MCF 10A (cell line): ENCODE measurements at regions not wholly inside any gene's neighbourhood (a gene's known extent, or its start where the extent isn't known, plus 50 kb on each side); places are given as distances from the start of the nearest gene placed in this dataset.

Experiments
- BruUV-seq: library from RNA; stranded (reverse); fragments of 400-500 nt; replicated peaks from 2 replicates; lab custom pipeline; 2021; lab: Mats Ljungman, UMichigan
- CTCF ChIA-PET: fragments of 300-600 bp; sonication (Branson Sonifier 250); formaldehyde crosslinking; extraction: SDS; loops from one replicate; lab custom pipeline; 2021; ENCODE audit warnings: antibody characterized with exemption, inconsistent platforms; lab: Yijun Ruan, JAX
- POLR2A ChIA-PET: fragments of 300-600, 350-650 bp; sonication (Branson Sonifier 250); formaldehyde crosslinking; extraction: SDS; loops from one replicate; lab custom pipeline; 2020; ENCODE audit warnings: antibody characterized with exemption, inconsistent platforms; lab: Yijun Ruan, JAX
- DNase-seq: peaks from one replicate; pipeline ENCODE4 v3.0.0-alpha.2; 2018; ENCODE audit not compliant: unreplicated experiment
- H3K27ac Mint-ChIP-seq: one replicate; pipeline ENCODE4 v1.8.0; 2022; ENCODE audit warnings: mild to moderate bottlenecking, low read depth, mixed read lengths; ENCODE audit not compliant: unreplicated experiment
- H3K27me3 Mint-ChIP-seq: one replicate; pipeline ENCODE4 v1.8.0; 2022; ENCODE audit warnings: mixed read lengths; ENCODE audit not compliant: insufficient read depth, unreplicated experiment
- H3K36me3 Mint-ChIP-seq: one replicate; pipeline ENCODE4 v1.8.0; 2022; ENCODE audit warnings: mild to moderate bottlenecking, moderate library complexity, mixed read lengths; ENCODE audit not compliant: insufficient read depth, unreplicated experiment
- H3K4me1 Mint-ChIP-seq: one replicate; pipeline ENCODE4 v1.8.0; 2022; ENCODE audit warnings: mixed read lengths; ENCODE audit not compliant: insufficient read depth, unreplicated experiment
- H3K4me3 Mint-ChIP-seq: one replicate; pipeline ENCODE4 v1.8.0; 2022; ENCODE audit warnings: mild to moderate bottlenecking, moderate library complexity, mixed read lengths; ENCODE audit not compliant: unreplicated experiment
- H3K9me3 Mint-ChIP-seq: one replicate; pipeline ENCODE4 v1.8.0; 2022; ENCODE audit warnings: mixed read lengths; ENCODE audit not compliant: unreplicated experiment
- intact Hi-C: fragments of 100-400 bp; cut with micrococcal nuclease; formaldehyde crosslinking; loops from 2 replicates; pipeline ENCODE4 v1.14.1; 2022
- TF ChIP-seq, protein P1 (sequence below): fragments of 200-600 bp; IDR thresholded peaks from one replicate; pipeline ENCODE4 v1.8.0; 2022; ENCODE audit warnings: antibody characterized with exemption, mild to moderate bottlenecking; ENCODE audit not compliant: unreplicated experiment

DNA sequence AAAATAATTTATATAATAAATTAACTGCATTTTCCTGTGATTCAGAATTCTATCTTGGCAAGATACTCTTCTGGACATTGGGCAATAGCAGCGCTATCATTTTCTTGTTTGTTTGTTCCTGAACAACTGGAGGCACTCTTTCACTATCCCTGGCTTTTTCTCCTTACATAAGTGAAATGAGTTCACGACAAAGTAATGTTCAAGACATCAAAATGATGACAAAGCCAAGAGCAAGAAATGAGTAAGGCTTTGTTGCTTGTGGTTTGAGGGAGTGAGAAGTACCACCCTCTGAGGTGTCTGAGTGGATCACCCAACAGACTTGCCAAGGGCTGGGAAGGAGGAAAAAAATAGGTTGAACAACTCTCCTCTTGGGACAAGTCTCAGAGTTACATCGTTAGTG lies 466.6 kb upstream of the JAG1 start:
- CTCF ChIA-PET: interaction anchor here (0.8 to 2.6 kb wide), 6 partner anchors 14 to 468 kb away, joined by 3 to 13 read pairs (median 6); no protein-coding TSS in a partner anchor

GRCh38 chr20:11143481-11143880 lies 469.7 kb upstream of the JAG1 start:
- no peaks in the 10 kb centered on the region for H3K27me3 Mint-ChIP-seq
- peaks cover 7% of the 10 kb centered on the region for H3K36me3 Mint-ChIP-seq
- CTCF ChIA-PET: interaction anchor here (0.6 to 2.2 kb wide), 7 partner anchors 20 to 1498 kb away, joined by 3 to 8 read pairs (median 3); no protein-coding TSS in a partner anchor
- no peaks in the 10 kb centered on the region for H3K9me3 Mint-ChIP-seq
- BruUV-seq: no TSS peak
- DNase-seq: no peak
- intact Hi-C loops: loop anchor here (5.0 kb wide), 1 partner anchor 399 kb away; no protein-coding TSS in a partner anchor
- H3K4me3 Mint-ChIP-seq: no peak overlapping the region
- H3K4me1 Mint-ChIP-seq: peaks cover 6% of the 10 kb centered on the region
- POLR2A ChIA-PET: interaction anchor here (0.7 to 3.1 kb wide), 5 partner anchors 9 to 472 kb away, joined by 3 to 9 read pairs (median 4); no protein-coding TSS in a partner anchor
- TF ChIP-seq, protein P1, sequence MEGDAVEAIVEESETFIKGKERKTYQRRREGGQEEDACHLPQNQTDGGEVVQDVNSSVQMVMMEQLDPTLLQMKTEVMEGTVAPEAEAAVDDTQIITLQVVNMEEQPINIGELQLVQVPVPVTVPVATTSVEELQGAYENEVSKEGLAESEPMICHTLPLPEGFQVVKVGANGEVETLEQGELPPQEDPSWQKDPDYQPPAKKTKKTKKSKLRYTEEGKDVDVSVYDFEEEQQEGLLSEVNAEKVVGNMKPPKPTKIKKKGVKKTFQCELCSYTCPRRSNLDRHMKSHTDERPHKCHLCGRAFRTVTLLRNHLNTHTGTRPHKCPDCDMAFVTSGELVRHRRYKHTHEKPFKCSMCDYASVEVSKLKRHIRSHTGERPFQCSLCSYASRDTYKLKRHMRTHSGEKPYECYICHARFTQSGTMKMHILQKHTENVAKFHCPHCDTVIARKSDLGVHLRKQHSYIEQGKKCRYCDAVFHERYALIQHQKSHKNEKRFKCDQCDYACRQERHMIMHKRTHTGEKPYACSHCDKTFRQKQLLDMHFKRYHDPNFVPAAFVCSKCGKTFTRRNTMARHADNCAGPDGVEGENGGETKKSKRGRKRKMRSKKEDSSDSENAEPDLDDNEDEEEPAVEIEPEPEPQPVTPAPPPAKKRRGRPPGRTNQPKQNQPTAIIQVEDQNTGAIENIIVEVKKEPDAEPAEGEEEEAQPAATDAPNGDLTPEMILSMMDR: no peak
- no peak overlapping the region for H3K27ac Mint-ChIP-seq

More for the DNA sequence above, 466.6 kb upstream of the JAG1 start:
- intact Hi-C loops: loop anchor here (1.0 to 5.0 kb wide), 5 partner anchors 64 to 466 kb away; no protein-coding TSS in a partner anchor
- peak; percentile 84 for DNase-seq
- Mint-ChIP-seq H3K9me3 (no peaks in the 10 kb centered on the region), H3K27me3 (no peaks in the 10 kb centered on the region), H3K4me3 (no peak overlapping the region), H3K4me1 (peaks cover 6% of the 10 kb centered on the region), H3K36me3 (peaks cover 7% of the 10 kb centered on the region), H3K27ac (peak overlapping the region; percentile 29)
- POLR2A ChIA-PET: interaction anchor here (0.8 to 4.0 kb wide), 5 partner anchors 9 to 467 kb away, joined by 3 to 23 read pairs (median 3); partner anchors contain the start of gene JAG1
- TF ChIP-seq, protein P1: no peak
- BruUV-seq: no TSS peak

- peak; percentile 78 for DNase-seq
- Mint-ChIP-seq H3K27ac (no peak overlapping the region), H3K9me3 (no peaks in the 10 kb centered on the region), H3K36me3 (peaks cover 7% of the 10 kb centered on the region), H3K4me3 (no peak overlapping the region), H3K4me1 (peaks cover 6% of the 10 kb centered on the region), H3K27me3 (no peaks in the 10 kb centered on the region)
- CTCF ChIA-PET: interaction anchor here (0.7 to 1.4 kb wide), 3 partner anchors 18 to 400 kb away, joined by 3 to 4 read pairs (median 3); no protein-coding TSS in a partner anchor
- TF ChIP-seq, protein P1: no peak
- intact Hi-C loops: loop anchor here (5.0 kb wide), 1 partner anchor 398 kb away; no protein-coding TSS in a partner anchor
- POLR2A ChIA-PET: interaction anchor here (0.6 to 1.5 kb wide), 6 partner anchors 12 to 473 kb away, joined by 3 to 7 read pairs (median 4); partner anchors contain the start of gene JAG1
- BruUV-seq: no TSS peak
Observed at GRCh38 chr20:11144114-11144950, 470.5 kb upstream of the JAG1 start.

DNA sequence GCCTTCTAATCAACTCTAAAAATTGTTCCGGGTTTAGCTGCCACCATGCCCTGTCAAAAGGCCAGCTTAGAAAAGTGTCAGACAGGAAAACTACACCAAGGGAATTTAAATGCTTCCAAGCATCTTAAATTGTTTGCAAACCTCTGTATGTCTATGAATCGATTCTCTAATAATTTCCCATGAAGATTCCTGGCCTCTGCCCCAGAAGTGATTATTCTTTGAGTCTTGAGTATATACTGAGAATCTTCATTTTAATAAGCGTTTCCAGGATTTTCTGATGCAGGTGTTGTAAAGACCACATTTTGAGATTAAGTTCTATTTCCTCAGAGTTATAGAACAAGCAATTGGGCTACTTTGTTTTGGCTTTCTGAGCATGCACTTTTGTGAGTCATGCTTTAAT lies 471.8 kb upstream of the JAG1 start:
- TF ChIP-seq, protein P1: no peak
- Mint-ChIP-seq H3K36me3 (peaks cover 3% of the 10 kb centered on the region), H3K4me3 (no peak overlapping the region), H3K27ac (no peak overlapping the region), H3K4me1 (peaks cover 2% of the 10 kb centered on the region), H3K9me3 (no peaks in the 10 kb centered on the region), H3K27me3 (no peaks in the 10 kb centered on the region)
- no TSS peak for BruUV-seq
- intact Hi-C loops: no loop called here
- POLR2A ChIA-PET: interaction anchor here (0.6 to 1.5 kb wide), 3 partner anchors 25 to 471 kb away, joined by 4 to 5 read pairs (median 4); partner anchors contain the start of gene JAG1
- no peak for DNase-seq
- CTCF ChIA-PET: interaction anchor here (0.7 to 1.0 kb wide), 2 partner anchors 17 to 35 kb away, joined by 3 read pairs; no protein-coding TSS in a partner anchor
